ENCODE measurements at regions not wholly inside any gene's neighbourhood (a gene's known extent, or its start where the extent isn't known, plus 50 kb on each side); places are given as distances from the start of the nearest gene placed in this dataset.

DNA sequence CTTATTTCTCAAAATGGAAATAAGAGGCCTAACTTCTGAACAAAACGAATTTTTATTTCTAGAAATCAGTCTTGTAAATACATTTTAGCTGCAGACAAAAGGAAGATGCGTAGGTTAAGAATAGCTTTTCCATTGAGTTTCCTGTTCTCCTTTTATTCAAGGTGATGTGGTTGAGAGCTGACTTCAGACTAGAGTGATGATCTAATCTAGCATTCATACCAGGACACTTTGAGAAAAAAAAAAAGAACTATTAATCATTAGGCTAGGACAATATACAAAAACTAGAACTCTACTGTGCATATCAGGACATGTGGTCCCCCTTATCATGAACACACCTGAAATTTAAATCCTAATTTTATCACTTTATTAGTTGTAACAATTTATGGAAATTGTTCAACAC is 884.5 kb upstream of the EPHA5 start:
- TF ChIP-seq, protein P1, sequence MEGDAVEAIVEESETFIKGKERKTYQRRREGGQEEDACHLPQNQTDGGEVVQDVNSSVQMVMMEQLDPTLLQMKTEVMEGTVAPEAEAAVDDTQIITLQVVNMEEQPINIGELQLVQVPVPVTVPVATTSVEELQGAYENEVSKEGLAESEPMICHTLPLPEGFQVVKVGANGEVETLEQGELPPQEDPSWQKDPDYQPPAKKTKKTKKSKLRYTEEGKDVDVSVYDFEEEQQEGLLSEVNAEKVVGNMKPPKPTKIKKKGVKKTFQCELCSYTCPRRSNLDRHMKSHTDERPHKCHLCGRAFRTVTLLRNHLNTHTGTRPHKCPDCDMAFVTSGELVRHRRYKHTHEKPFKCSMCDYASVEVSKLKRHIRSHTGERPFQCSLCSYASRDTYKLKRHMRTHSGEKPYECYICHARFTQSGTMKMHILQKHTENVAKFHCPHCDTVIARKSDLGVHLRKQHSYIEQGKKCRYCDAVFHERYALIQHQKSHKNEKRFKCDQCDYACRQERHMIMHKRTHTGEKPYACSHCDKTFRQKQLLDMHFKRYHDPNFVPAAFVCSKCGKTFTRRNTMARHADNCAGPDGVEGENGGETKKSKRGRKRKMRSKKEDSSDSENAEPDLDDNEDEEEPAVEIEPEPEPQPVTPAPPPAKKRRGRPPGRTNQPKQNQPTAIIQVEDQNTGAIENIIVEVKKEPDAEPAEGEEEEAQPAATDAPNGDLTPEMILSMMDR (IDR thresholded peaks at IDR 0.05), result no peak
- TF ChIP-seq EP300 (IDR thresholded peaks at IDR 0.05; ENCODE audit: low read depth), result no peak
